GM23338 (cell line): ENCODE measurements at regions not wholly inside any gene's neighbourhood (a gene's known extent, or its start where the extent isn't known, plus 50 kb on each side); places are given as distances from the start of the nearest gene placed in this dataset.

ENCODE experiments used
- ATAC-seq: fragments of 200-7000 bp; cut with Tn5 transposase; 3 replicates; pipeline ENCODE4 v1.9.1; 2020
- DNase-seq: peaks from one replicate; pipeline ENCODE4 v3.0.0-alpha.2; 2015; ENCODE audit warnings: low spot score
- H2AFZ ChIP-seq: fragments of 200-600 bp; sonication (generic); 2 replicates; pipeline ENCODE4 v1.8.0; 2016; ENCODE audit warnings: antibody characterized with exemption, mild to moderate bottlenecking, moderate library complexity
- H3F3A ChIP-seq: fragments of 200-600 bp; sonication (generic); replicated peaks from 2 replicates; pipeline ENCODE4 v1.8.0; 2017; ENCODE audit warnings: antibody characterized with exemption, mixed run types, low read depth
- H3K27ac ChIP-seq: fragments of 200-600 bp; sonication (generic); 2 replicates; pipeline ENCODE4 v1.6.1; 2016; ENCODE audit warnings: low read depth
- H3K27me3 ChIP-seq: fragments of 200-600 bp; sonication (generic); 2 replicates; pipeline ENCODE4 v1.8.0; 2016; ENCODE audit warnings: mild to moderate bottlenecking, mixed run types, moderate library complexity; ENCODE audit not compliant: insufficient read depth
- H3K36me3 ChIP-seq: fragments of 200-600 bp; sonication (generic); 2 replicates; pipeline ENCODE4 v1.8.0; 2016; ENCODE audit warnings: mild to moderate bottlenecking; ENCODE audit not compliant: insufficient read depth
- H3K4me1 ChIP-seq: fragments of 200-600 bp; sonication (generic); 2 replicates; pipeline ENCODE4 v1.8.0; 2016; ENCODE audit warnings: mild to moderate bottlenecking, moderate library complexity; ENCODE audit not compliant: insufficient read depth
- H3K4me2 ChIP-seq: fragments of 200-600 bp; sonication (generic); 2 replicates; pipeline ENCODE4 v1.7.1; 2017; ENCODE audit warnings: mixed run types
- H3K4me3 ChIP-seq: fragments of 200-600 bp; sonication (generic); 2 replicates; pipeline ENCODE4 v1.6.1; 2016; ENCODE audit warnings: mixed run types
- H3K79me2 ChIP-seq: fragments of 200-600 bp; sonication (generic); replicated peaks from 2 replicates; pipeline ENCODE4 v1.8.0; 2017; ENCODE audit warnings: mild to moderate bottlenecking; ENCODE audit not compliant: insufficient read depth
- H3K9me2 ChIP-seq: fragments of 200-600 bp; sonication (generic); 2 replicates; pipeline ENCODE4 v1.8.0; 2017; ENCODE audit not compliant: insufficient read depth
- H4K20me1 ChIP-seq: fragments of 200-600 bp; sonication (generic); replicated peaks from 2 replicates; pipeline ENCODE4 v1.8.0; 2017; ENCODE audit warnings: mild to moderate bottlenecking; ENCODE audit not compliant: insufficient read depth
- H3K27ac Mint-ChIP-seq: 2 replicates; pipeline ENCODE4 v1.8.0; 2020; ENCODE audit warnings: inconsistent platforms, mild to moderate bottlenecking, moderate library complexity, mixed read lengths
- H3K27me3 Mint-ChIP-seq: 3 replicates; pipeline ENCODE4 v1.8.0; 2022; ENCODE audit warnings: low read depth, mild to moderate bottlenecking, moderate library complexity, mixed read lengths, inconsistent platforms; ENCODE audit not compliant: insufficient read depth, poor library complexity
- H3K36me3 Mint-ChIP-seq: 3 replicates; pipeline ENCODE4 v1.8.0; 2021; ENCODE audit warnings: low read depth, mild to moderate bottlenecking, inconsistent platforms, moderate library complexity, mixed read lengths
- H3K4me1 Mint-ChIP-seq: 3 replicates; pipeline ENCODE4 v1.8.0; 2020; ENCODE audit warnings: mild to moderate bottlenecking, inconsistent platforms, mixed read lengths
- H3K4me3 Mint-ChIP-seq: 3 replicates; pipeline ENCODE4 v1.8.0; 2021; ENCODE audit warnings: moderate library complexity, mild to moderate bottlenecking, inconsistent platforms, mixed read lengths
- H3K9me3 Mint-ChIP-seq: 3 replicates; pipeline ENCODE4 v1.8.0; 2020; ENCODE audit warnings: moderate library complexity, mild to moderate bottlenecking, inconsistent platforms, mixed read lengths
- CREB1 ChIP-seq: fragments of 250-450 bp; sonication (Bioruptor Pico); IDR thresholded peaks from 2 replicates; pipeline ENCODE4 v1.5.0; 2020; ENCODE audit warnings: low read depth, mild to moderate bottlenecking, moderate library complexity
- CTCF ChIP-seq, 2 experiments: fragments of 200-600 bp in 1 of 2; sonication (generic) in 1 of 2; conservative IDR thresholded peaks; 2 replicates each; pipeline versions ENCODE4 v1.5.1 to v1.6.1; 2016 to 2017; ENCODE audit warnings: antibody characterized with exemption in 2 of 2, low read depth in 2 of 2, mild to moderate bottlenecking in 2 of 2, moderate library complexity in 1 of 2
- ETS1 ChIP-seq: IDR thresholded peaks from 2 replicates; pipeline ENCODE4 v1.6.1; 2016; ENCODE audit warnings: antibody characterized with exemption
- EZH2 ChIP-seq: fragments of 200-600 bp; sonication (generic); IDR thresholded peaks from one replicate; pipeline ENCODE4 v1.8.0; 2017; ENCODE audit warnings: antibody characterized with exemption, mild to moderate bottlenecking, low read depth; ENCODE audit not compliant: unreplicated experiment
- EZH2phosphoT487 ChIP-seq: fragments of 200-600 bp; sonication (generic); IDR thresholded peaks from one replicate; pipeline ENCODE4 v1.8.1; 2018; ENCODE audit warnings: antibody characterized with exemption; ENCODE audit not compliant: unreplicated experiment
- JUNB ChIP-seq: IDR thresholded peaks from one replicate; pipeline ENCODE4 v1.6.1; 2016; ENCODE audit warnings: antibody characterized with exemption; ENCODE audit not compliant: unreplicated experiment
- NANOG ChIP-seq: IDR thresholded peaks from 2 replicates; pipeline ENCODE4 v1.6.1; 2016; ENCODE audit warnings: antibody characterized with exemption, borderline replicate concordance
- POLR2AphosphoS5 ChIP-seq: IDR thresholded peaks from 2 replicates; pipeline ENCODE4 v1.6.1; 2016; ENCODE audit warnings: antibody characterized with exemption, low read depth
- REST ChIP-seq: IDR thresholded peaks from one replicate; pipeline ENCODE4 v1.6.1; 2018; ENCODE audit warnings: antibody characterized with exemption; ENCODE audit not compliant: unreplicated experiment
- STAT1 ChIP-seq: IDR thresholded peaks from one replicate; pipeline ENCODE4 v1.6.1; 2016; ENCODE audit warnings: antibody characterized with exemption; ENCODE audit not compliant: unreplicated experiment
- ZNF114 ChIP-seq: fragments of 250-450 bp; sonication (Bioruptor Pico); IDR thresholded peaks from 2 replicates; pipeline ENCODE4 v1.5.0; 2020; ENCODE audit warnings: mild to moderate bottlenecking, moderate library complexity
- ZNF331 ChIP-seq: fragments of 250-450 bp; sonication (Bioruptor Pico); IDR thresholded peaks from 2 replicates; pipeline ENCODE4 v1.5.0; 2020; ENCODE audit warnings: low read depth, mild to moderate bottlenecking, moderate library complexity
- ZNF462 ChIP-seq: fragments of 250-450 bp; sonication (Bioruptor Pico); IDR thresholded peaks from 2 replicates; pipeline ENCODE4 v1.5.0; 2020; ENCODE audit warnings: mild to moderate bottlenecking, moderate library complexity

GRCh38 chr5:52692039-52692438 lies 95.7 kb upstream of the ITGA1 start:
- no peak overlapping the region for H3K4me3 ChIP-seq
- Mint-ChIP-seq H3K36me3 (no peaks in the 10 kb centered on the region), H3K9me3 (no peaks in the 10 kb centered on the region), H3K4me3 (no peak overlapping the region), H3K4me1 (peaks cover 44% of the 10 kb centered on the region), H3K27me3 (no peaks in the 10 kb centered on the region), H3K27ac (no peak overlapping the region)
- DNase-seq (no peak), ATAC-seq (no peak)
- H3K36me3 ChIP-seq, result no peaks in the 10 kb centered on the region
- H3K9me2 ChIP-seq, result 0 out of 2 replicates have a peak, but pooled peaks cover 6% of the 10 kb centered on the region
- H4K20me1 ChIP-seq, result no peaks in the 10 kb centered on the region
- peaks cover 35% of the 10 kb centered on the region for H3K4me1 ChIP-seq
- H3K79me2 ChIP-seq, result no peaks in the 10 kb centered on the region
- H2AFZ ChIP-seq, result no peak overlapping the region
- no peaks in the 10 kb centered on the region for H3K27me3 ChIP-seq
- H3F3A ChIP-seq, result no peaks in the 10 kb centered on the region
- peak overlapping the region; percentile 8; the same call in 1 of the 2 replicates for H3K4me2 ChIP-seq
- TF ChIP-seq EZH2phosphoT487 (no peak), NANOG (no peak), ETS1 (no peak), JUNB (no peak), STAT1 (no peak), ZNF462 (CRISPR knock-in tag) (no peak), CREB1 (CRISPR knock-in tag) (no peak), ZNF114 (no peak), EZH2 (no peak), CTCF (conservative IDR thresholded peaks at IDR 0.05; ENCODE audit: low read depth in 2 of 2) (no peak), ZNF331 (no peak), REST (no peak), POLR2AphosphoS5 (no peak)
- no peak overlapping the region for H3K27ac ChIP-seq
